Esophagus muscularis mucosa (tissue), 4 donors: ENCODE measurements at regions not wholly inside any gene's neighbourhood (a gene's known extent, or its start where the extent isn't known, plus 50 kb on each side); places are given as distances from the start of the nearest gene placed in this dataset.

Experiments
- CTCF ChIP-seq, 3 experiments: fragments of 200-600 bp in 2 of 3; fragments of 450-650 bp in 1 of 3; sonication (generic) in 2 of 3; IDR thresholded peaks; one replicate each; pipeline ENCODE4 v1.5.1; 2017 to 2019; ENCODE audit warnings: antibody characterized with exemption in 3 of 3, mild to moderate bottlenecking in 2 of 3, moderate library complexity in 1 of 3
- EP300 ChIP-seq: sonication (generic); formaldehyde crosslinking; IDR thresholded peaks from one replicate; pipeline ENCODE4 v1.6.1; 2017; ENCODE audit warnings: antibody characterized with exemption
- POLR2A ChIP-seq: fragments of 450-650 bp; IDR thresholded peaks from one replicate; pipeline ENCODE4 v1.6.1; 2017; ENCODE audit warnings: antibody characterized with exemption, moderate library complexity, mild to moderate bottlenecking, low read depth

- TF ChIP-seq CTCF (IDR thresholded peaks at IDR 0.05) (no peak), EP300 (no peak), POLR2A (no peak)
Observed at GRCh38 chr7:118754608-118755007, 530.1 kb downstream of the ANKRD7 start.
